HS-5 (cell line): ENCODE measurements at regions not wholly inside any gene's neighbourhood (a gene's known extent, or its start where the extent isn't known, plus 50 kb on each side); places are given as distances from the start of the nearest gene placed in this dataset.
"Not testable (repeated sequence)": the region's sequence is repeated elsewhere in the genome, so short reads cannot be mapped to it uniquely, and the experiment has no call there.

ENCODE experiments used
- DNase-seq: peaks from one replicate; pipeline ENCODE4 v3.0.0-alpha.2; 2012; ENCODE audit warnings: low read depth

GRCh38 chr12:62010973-62011372 is 249.2 kb upstream of the USP15 start:
- DNase-seq, result not testable (repeated sequence)

GRCh38 chr12:62014330-62014729 is 245.9 kb upstream of the USP15 start:
- no peak for DNase-seq

- DNase-seq, result no peak
Observed at GRCh38 chr12:62016021-62016420, 244.2 kb upstream of the USP15 start.

- no peak for DNase-seq
Observed at GRCh38 chr12:62021808-62022207, 238.4 kb upstream of the USP15 start.

- no peak for DNase-seq
Observed at GRCh38 chr12:62028536-62028935, 231.7 kb upstream of the USP15 start.

- no peak for DNase-seq
Observed at GRCh38 chr12:62032870-62033269, 227.3 kb upstream of the USP15 start.

- no peak for DNase-seq
Observed at GRCh38 chr12:62044450-62045135, 215.6 kb upstream of the USP15 start.

GRCh38 chr12:62045211-62045610 is 215.0 kb upstream of the USP15 start:
- DNase-seq, result no peak

GRCh38 chr12:62050785-62051184 is 209.4 kb upstream of the USP15 start:
- DNase-seq, result no peak

- no peak for DNase-seq
Observed at GRCh38 chr12:62069976-62070375, 190.2 kb upstream of the USP15 start.

- DNase-seq, result not testable (repeated sequence)
Observed at GRCh38 chr12:62073236-62073635, 187.0 kb upstream of the USP15 start.

- no peak for DNase-seq
Observed at GRCh38 chr12:62075870-62076269, 184.3 kb upstream of the USP15 start.

GRCh38 chr12:62078020-62078419 is 182.2 kb upstream of the USP15 start:
- no peak for DNase-seq

GRCh38 chr12:62082448-62082847 is 177.8 kb upstream of the USP15 start:
- DNase-seq, result no peak

GRCh38 chr12:62098132-62098531 is 162.1 kb upstream of the USP15 start:
- no peak for DNase-seq

- DNase-seq, result no peak
Observed at GRCh38 chr12:62103748-62104147, 156.5 kb upstream of the USP15 start.

- no peak for DNase-seq
Observed at GRCh38 chr12:62106547-62107185, 153.5 kb upstream of the USP15 start.

- DNase-seq, result no peak
Observed at GRCh38 chr12:62113366-62114011, 146.7 kb upstream of the USP15 start.

GRCh38 chr12:62116986-62117385 is 143.2 kb upstream of the USP15 start:
- no peak for DNase-seq

- no peak for DNase-seq
Observed at GRCh38 chr12:62123721-62124203, 136.4 kb upstream of the USP15 start.

- DNase-seq, result no peak
Observed at GRCh38 chr12:62127516-62127915, 132.7 kb upstream of the USP15 start.

- DNase-seq, result no peak
Observed at GRCh38 chr12:62128175-62128975, 131.8 kb upstream of the USP15 start.
